Dermis microvascular lymphatic vessel endothelial cell (primary cell): ENCODE measurements at regions not wholly inside any gene's neighbourhood (a gene's known extent, or its start where the extent isn't known, plus 50 kb on each side); places are given as distances from the start of the nearest gene placed in this dataset.
"Not testable (repeated sequence)": the region's sequence is repeated elsewhere in the genome, so short reads cannot be mapped to it uniquely, and the experiment has no call there.

Source experiments
- DNase-seq, 2 donors: peaks; one replicate each; pipeline versions ENCODE4 v3.0.0 to v3.0.0-alpha.2; 2010; ENCODE audit warnings: low read depth in 2 of 2

GRCh38 chr4:189734648-189735267 is 205.9 kb upstream of the FRG1 start:
- DNase-seq: not testable (repeated sequence)

DNA sequence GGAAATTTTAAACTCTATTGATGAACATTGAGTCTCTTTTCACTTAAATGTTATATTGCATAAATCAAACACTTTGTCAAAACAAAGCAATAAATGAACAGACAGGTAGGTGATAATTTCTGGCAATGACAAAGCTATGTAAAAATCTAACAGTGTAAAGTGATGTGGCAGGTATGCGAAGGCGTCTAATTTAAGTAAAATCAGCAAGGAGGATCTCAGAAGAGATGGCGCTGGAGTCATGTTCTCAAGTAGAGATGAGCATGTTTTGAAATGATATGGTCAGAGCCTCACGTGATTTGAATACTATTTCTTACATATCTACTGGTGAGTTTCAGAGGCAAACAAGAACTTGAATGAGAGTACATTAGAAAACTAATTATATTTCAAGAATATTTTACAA is 204.0 kb upstream of the FRG1 start:
- DNase-seq: not testable (repeated sequence)

- not testable (repeated sequence) for DNase-seq
Measured at GRCh38 chr4:189740118-189740517, 200.6 kb upstream of the FRG1 start.

DNA sequence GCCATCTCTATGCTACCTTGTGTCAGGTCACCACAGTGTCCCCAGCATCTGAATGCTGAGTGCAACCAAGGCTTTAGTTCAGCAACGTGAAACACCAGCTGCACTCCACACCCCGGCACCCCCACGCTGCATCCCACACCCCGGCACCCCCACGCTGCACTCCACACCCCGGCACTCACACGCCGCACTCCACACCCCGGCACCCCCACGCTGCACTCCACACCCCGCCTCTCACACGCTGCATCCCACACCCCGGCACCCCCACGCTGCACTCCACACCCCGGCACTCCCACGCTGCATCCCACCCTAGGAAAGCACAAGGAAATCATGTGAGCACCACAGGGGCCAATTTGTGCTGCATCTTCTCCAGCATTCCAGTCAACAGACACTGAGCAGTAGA is 199.8 kb upstream of the FRG1 start:
- DNase-seq: no peak

- not testable (repeated sequence) for DNase-seq
Measured at GRCh38 chr4:189753092-189753491, 187.6 kb upstream of the FRG1 start.

DNA sequence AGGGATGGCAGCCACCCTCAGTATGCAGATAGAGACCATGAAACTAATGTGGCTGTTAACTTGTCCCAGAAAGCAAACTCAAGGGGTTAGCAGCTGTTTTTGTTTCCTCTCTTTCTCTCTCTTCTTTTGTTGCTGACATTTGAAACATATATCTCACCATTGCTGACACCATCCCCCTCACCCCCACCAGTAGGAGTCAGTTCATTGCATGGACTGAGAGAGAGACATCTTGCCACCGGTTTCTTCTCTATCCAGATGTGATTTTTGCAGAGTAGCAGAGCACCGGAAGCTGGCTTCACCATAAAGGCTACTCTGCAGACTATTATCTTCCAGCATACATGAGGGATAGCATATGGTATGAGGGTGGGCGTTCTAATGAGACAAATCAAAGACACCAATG is 177.1 kb upstream of the FRG1 start:
- DNase-seq: no peak

- no peak for DNase-seq
Measured at GRCh38 chr4:189765301-189765700, 175.4 kb upstream of the FRG1 start.

DNA sequence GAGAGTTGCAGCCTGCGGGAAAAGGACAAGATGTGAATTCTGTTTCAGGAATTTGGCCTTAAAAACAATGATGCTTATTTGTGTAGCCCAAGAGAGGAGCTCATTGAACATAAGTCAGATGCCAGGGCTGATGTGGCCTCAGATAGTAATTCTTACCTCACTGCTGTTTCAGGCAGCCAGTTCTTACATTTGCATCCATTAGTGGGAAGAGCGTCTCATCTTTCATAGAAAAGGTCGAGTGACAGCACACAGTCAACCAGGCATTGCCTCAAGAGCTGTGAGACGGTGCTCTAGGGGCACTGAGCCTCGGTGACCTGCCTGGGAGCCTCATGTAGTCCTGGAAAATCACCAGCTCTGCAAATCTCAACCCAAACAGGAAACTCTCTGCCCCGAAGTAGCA is 174.9 kb upstream of the FRG1 start:
- no peak for DNase-seq

GRCh38 chr4:189767941-189768340 is 172.7 kb upstream of the FRG1 start:
- DNase-seq: no peak

DNA sequence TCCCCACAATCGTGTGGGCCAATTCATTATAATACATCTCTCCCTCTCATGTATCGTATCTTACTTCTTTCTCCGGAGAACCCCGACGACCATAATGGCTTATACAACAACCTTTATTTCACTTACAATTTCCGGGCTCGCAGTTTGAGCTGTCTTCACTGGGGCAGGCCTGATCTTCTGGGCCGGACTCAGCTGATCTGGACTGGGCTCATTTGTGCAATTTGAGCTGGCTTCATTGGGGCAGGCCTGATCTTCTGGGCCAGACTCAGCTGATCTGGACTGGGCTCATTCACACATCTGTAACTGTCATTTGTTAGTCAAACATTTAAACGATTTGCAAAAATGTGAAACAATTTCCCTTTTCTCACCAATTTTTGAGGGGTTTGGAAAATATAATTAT is 171.5 kb upstream of the FRG1 start:
- DNase-seq: no peak

DNA sequence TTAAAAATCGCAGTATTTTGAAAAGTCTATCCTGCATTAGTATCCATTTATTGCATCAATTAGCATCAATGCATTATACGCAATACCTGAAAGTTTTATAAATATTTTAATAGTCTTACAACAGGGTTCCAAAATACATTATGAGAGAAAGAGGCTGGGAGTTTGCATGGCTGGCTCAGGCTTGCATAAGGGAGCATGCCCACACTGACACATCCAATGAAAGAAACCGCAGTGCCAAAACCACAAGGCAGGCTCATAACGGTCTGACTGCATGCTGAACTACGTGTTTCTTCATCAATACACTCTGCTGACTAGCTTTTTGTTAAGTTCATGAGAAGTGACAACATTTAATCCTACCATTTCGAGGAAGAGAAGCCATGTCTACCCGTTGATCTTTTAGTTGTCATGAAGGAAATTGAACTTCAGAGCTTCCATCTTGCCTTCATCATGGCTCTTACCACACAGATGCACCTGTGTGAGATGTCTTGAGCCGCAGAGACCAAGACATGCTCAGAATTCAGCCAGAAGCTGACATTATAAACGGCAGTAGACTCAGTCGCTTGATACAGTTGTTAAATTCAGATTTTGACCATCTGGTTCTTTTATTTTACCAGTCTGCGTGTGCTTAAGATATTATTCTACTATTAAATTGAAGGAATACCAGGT is 168.8 kb upstream of the FRG1 start:
- DNase-seq: no peak

DNA sequence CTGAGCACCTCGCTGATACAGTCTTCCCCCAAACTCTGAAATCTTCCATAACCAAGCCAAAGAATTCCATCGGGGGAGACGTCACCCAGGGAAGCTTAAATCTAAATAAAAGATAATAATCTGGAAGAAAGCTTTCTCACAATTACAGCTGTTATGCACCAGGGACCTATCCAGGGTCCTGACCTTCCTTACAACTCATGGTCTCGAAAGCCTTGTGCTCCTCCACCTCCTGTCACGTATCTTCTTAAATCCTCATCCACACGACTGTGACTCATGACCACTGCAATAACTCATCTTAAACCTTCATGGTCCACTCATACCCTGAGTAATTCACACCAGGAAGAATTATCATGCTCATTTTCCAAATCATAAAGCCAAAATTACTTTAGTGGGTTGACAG is 166.8 kb upstream of the FRG1 start:
- no peak for DNase-seq

GRCh38 chr4:189779281-189779980 is 161.2 kb upstream of the FRG1 start:
- DNase-seq: no peak

DNA sequence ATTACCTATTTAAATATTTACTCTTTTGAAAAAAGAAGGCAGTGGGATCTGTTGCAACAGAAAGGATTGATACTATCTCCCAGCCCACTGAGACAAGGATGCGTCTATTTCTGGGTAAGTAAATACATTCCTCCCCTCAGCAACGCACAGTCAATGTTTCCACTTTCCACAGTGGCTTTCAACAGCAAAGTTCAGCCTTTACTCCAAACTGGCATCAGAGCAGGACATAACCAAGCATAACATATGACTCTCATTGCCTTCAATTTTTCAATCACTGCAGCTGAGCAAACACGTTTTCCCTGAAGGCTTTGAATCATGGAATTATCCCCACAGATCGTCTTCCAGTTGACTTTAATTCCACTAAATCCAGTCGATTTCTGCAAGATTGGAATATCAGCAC is 160.3 kb upstream of the FRG1 start:
- no peak for DNase-seq

DNA sequence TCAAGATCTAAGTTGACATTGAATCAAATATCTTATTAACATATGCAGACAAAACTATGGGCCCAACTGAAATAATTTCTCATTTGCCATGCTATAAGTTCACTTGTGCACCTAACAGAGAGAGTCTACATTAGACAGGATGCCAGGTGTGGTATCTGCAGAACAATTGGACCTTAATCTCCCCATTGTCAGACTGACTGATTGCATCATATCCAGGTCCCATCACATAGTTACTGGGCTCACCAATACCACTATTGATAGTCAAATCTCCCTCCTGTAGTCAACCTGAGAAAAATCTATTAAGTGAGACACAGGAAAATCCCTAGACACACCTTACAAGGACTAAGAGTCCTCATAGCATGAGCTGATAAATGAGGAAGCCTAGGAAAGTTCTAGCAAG is 156.0 kb upstream of the FRG1 start:
- no peak for DNase-seq

GRCh38 chr4:189785257-189785656 is 155.4 kb upstream of the FRG1 start:
- no peak for DNase-seq

GRCh38 chr4:189786447-189786846 is 154.2 kb upstream of the FRG1 start:
- DNase-seq: no peak

GRCh38 chr4:189787216-189788031 is 153.2 kb upstream of the FRG1 start:
- no peak for DNase-seq

DNA sequence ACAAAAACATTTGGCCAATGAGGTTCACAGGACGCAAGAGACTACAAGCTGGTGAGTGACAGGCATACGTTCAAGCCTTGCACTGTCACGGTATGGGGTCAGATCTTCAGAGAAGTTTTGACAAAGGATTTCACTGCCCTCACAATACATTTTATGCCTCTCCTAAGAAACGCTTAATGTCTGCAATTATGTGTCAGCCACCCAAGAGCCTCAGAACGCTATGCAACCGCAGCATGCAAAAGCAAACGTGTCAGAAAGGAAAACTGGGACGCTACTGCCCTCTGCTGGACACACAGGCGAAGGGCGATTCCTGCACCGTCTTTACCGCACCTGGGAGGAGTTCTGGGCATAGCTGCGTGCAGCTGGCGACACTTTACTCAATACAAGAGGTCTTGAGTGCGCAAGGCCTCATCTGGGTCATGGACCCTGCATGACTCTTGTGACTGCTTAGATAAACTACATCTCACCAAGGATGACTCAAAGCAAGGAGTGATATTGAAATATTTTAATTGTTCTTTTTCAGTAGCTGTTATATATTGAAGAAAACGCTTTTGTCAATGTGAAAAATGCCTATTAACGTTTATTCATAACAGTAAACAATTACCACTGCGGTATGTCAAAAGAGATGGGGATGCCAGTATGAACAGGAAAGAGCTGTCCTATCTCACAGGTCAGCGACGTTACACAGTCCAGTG is 147.6 kb upstream of the FRG1 start:
- DNase-seq: peak; percentile 37

GRCh38 chr4:189800545-189801088 is 140.1 kb upstream of the FRG1 start:
- DNase-seq: no peak

DNA sequence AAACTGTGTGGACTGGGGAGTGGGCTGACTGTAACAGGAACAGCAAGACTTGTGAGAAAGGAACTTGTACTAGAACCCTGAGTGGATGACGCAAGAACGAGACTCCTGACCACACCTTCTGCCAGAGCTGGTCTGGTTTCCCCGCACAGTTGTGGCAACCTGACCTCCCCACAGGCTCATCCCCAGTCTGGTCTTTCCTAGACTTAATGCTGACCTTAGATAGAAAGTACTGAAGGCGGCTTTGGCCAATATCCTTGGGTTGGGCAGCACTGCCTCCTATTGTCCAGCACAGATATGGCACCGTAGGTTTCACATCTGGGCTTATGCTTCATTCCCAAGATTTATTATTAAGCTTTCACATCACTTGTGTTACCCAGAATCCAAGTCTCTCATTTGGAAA is 137.8 kb upstream of the FRG1 start:
- no peak for DNase-seq
